Skeletal muscle tissue (tissue), 3 donors: ENCODE measurements at regions not wholly inside any gene's neighbourhood (a gene's known extent, or its start where the extent isn't known, plus 50 kb on each side); places are given as distances from the start of the nearest gene placed in this dataset.

Experiments used
- H3K27ac ChIP-seq: one replicate; pipeline ENCODE4 v1.7.0; 2013; ENCODE audit warnings: mild to moderate bottlenecking, low read depth, low read length, inconsistent platforms
- H3K27me3 ChIP-seq, 3 donors: one replicate each; pipeline ENCODE4 v1.7.0; 2013; ENCODE audit warnings: low read length in 3 of 3; ENCODE audit not compliant: control insufficient read depth in 3 of 3, insufficient read depth in 3 of 3
- H3K36me3 ChIP-seq, 3 donors: one replicate each; pipeline ENCODE4 v1.7.0; 2013; ENCODE audit warnings: low read length in 3 of 3; ENCODE audit not compliant: control insufficient read depth in 3 of 3, insufficient read depth in 3 of 3
- H3K4me1 ChIP-seq, 3 donors: one replicate each; pipeline ENCODE4 v1.7.0; 2013; ENCODE audit warnings: low read length in 3 of 3, mild to moderate bottlenecking in 3 of 3; ENCODE audit not compliant: control insufficient read depth in 3 of 3, insufficient read depth in 3 of 3
- H3K4me3 ChIP-seq, 3 donors: one replicate each; pipeline ENCODE4 v1.7.0; 2013; ENCODE audit warnings: low read length in 3 of 3
- H3K9ac ChIP-seq, 3 donors: one replicate each; pipeline ENCODE4 v1.7.0; 2013; ENCODE audit warnings: low read length in 3 of 3, mild to moderate bottlenecking in 3 of 3, moderate library complexity in 2 of 3, low read depth in 1 of 3
- H3K9me3 ChIP-seq, 3 donors: one replicate each; pipeline ENCODE4 v1.7.0; 2013; ENCODE audit warnings: low read length in 3 of 3; ENCODE audit not compliant: control insufficient read depth in 3 of 3
- donor health status: Osteomylitis.

- Histone ChIP-seq H3K4me1 (no peaks in the 10 kb centered on the region), H3K9ac (no peak overlapping the region), H3K36me3 (no peaks in the 10 kb centered on the region), H3K27ac (no peak overlapping the region), H3K4me3 (no peak overlapping the region), H3K9me3 (no peaks in the 10 kb centered on the region), H3K27me3 (no peaks in the 10 kb centered on the region)
Measured at GRCh38 chr12:13505224-13505623, 308.7 kb downstream of the EMP1 start.

GRCh38 chr12:13504736-13505135, 308.2 kb downstream of the EMP1 start:
- H3K4me3 ChIP-seq, result no peak overlapping the region
- no peaks in the 10 kb centered on the region for H3K9me3 ChIP-seq
- H3K27me3 ChIP-seq, result no peaks in the 10 kb centered on the region
- no peaks in the 10 kb centered on the region for H3K4me1 ChIP-seq
- no peak overlapping the region for H3K9ac ChIP-seq
- H3K36me3 ChIP-seq, result no peaks in the 10 kb centered on the region
- no peak overlapping the region for H3K27ac ChIP-seq

GRCh38 chr12:13504074-13504473, 307.5 kb downstream of the EMP1 start:
- Histone ChIP-seq H3K9ac (no peak overlapping the region), H3K4me3 (no peak overlapping the region), H3K27me3 (no peaks in the 10 kb centered on the region), H3K4me1 (no peaks in the 10 kb centered on the region), H3K9me3 (no peaks in the 10 kb centered on the region), H3K36me3 (no peaks in the 10 kb centered on the region), H3K27ac (no peak overlapping the region)

GRCh38 chr12:13503094-13503835, 306.7 kb downstream of the EMP1 start:
- no peak overlapping the region for H3K4me3 ChIP-seq
- H3K4me1 ChIP-seq, result no peaks in the 10 kb centered on the region
- H3K36me3 ChIP-seq, result no peaks in the 10 kb centered on the region

GRCh38 chr12:13499008-13499407, 302.5 kb downstream of the EMP1 start:
- Histone ChIP-seq H3K9ac (no peak overlapping the region), H3K27ac (no peak overlapping the region), H3K4me3 (no peak overlapping the region), H3K9me3 (no peaks in the 10 kb centered on the region), H3K36me3 (no peaks in the 10 kb centered on the region), H3K4me1 (no peaks in the 10 kb centered on the region), H3K27me3 (peaks cover 0 to 3% (median 0%) of the 10 kb centered on the region in 3 donors)

More at GRCh38 chr12:13503094-13503835, 306.7 kb downstream of the EMP1 start:
- H3K9me3 ChIP-seq, result no peaks in the 10 kb centered on the region
- H3K27ac ChIP-seq, result no peak overlapping the region
- no peak overlapping the region for H3K9ac ChIP-seq
- peaks cover 0 to under 1% (median 0%) of the 10 kb centered on the region in 3 donors for H3K27me3 ChIP-seq

- Histone ChIP-seq H3K4me1 (no peaks in the 10 kb centered on the region), H3K9ac (no peak overlapping the region), H3K27ac (no peak overlapping the region), H3K36me3 (no peaks in the 10 kb centered on the region), H3K27me3 (peaks cover 0 to 3% (median 0%) of the 10 kb centered on the region in 3 donors), H3K9me3 (no peaks in the 10 kb centered on the region), H3K4me3 (no peak overlapping the region)
Measured at GRCh38 chr12:13496111-13496510, 299.6 kb downstream of the EMP1 start.

- H3K27ac ChIP-seq, result no peak overlapping the region
Measured at GRCh38 chr12:13489246-13489645, 292.7 kb downstream of the EMP1 start.

GRCh38 chr12:13487326-13487725, 290.8 kb downstream of the EMP1 start:
- no peaks in the 10 kb centered on the region for H3K9me3 ChIP-seq
- H3K36me3 ChIP-seq, result no peaks in the 10 kb centered on the region
- no peaks in the 10 kb centered on the region for H3K4me1 ChIP-seq
- no peak overlapping the region for H3K27ac ChIP-seq
- no peaks in the 10 kb centered on the region for H3K27me3 ChIP-seq
- no peak overlapping the region for H3K9ac ChIP-seq
- H3K4me3 ChIP-seq, result no peak overlapping the region

More at GRCh38 chr12:13489246-13489645, 292.7 kb downstream of the EMP1 start:
- Histone ChIP-seq H3K4me1 (no peaks in the 10 kb centered on the region), H3K9me3 (no peaks in the 10 kb centered on the region), H3K27me3 (no peaks in the 10 kb centered on the region), H3K4me3 (no peak overlapping the region), H3K36me3 (no peaks in the 10 kb centered on the region), H3K9ac (no peak overlapping the region)

- no peaks in the 10 kb centered on the region for H3K4me1 ChIP-seq
- H3K36me3 ChIP-seq, result no peaks in the 10 kb centered on the region
- H3K4me3 ChIP-seq, result no peak overlapping the region
- no peak overlapping the region for H3K27ac ChIP-seq
- H3K9me3 ChIP-seq, result no peaks in the 10 kb centered on the region
- no peak overlapping the region for H3K9ac ChIP-seq
- H3K27me3 ChIP-seq, result no peaks in the 10 kb centered on the region
Measured at GRCh38 chr12:13486794-13487193, 290.3 kb downstream of the EMP1 start.

GRCh38 chr12:13478650-13479181, 282.2 kb downstream of the EMP1 start:
- Histone ChIP-seq H3K36me3 (no peaks in the 10 kb centered on the region), H3K27me3 (peaks cover 0 to 5% (median 0%) of the 10 kb centered on the region in 3 donors), H3K9me3 (no peaks in the 10 kb centered on the region), H3K27ac (no peak overlapping the region), H3K4me1 (no peaks in the 10 kb centered on the region), H3K4me3 (no peak overlapping the region), H3K9ac (no peak overlapping the region)
